Body of pancreas (tissue), 4 donors: ENCODE measurements at regions not wholly inside any gene's neighbourhood (a gene's known extent, or its start where the extent isn't known, plus 50 kb on each side); places are given as distances from the start of the nearest gene placed in this dataset.

ENCODE experiments used
- ATAC-seq: fragments of 150-250 bp; one replicate; pipeline ENCODE4 v1.9.1; 2016
- DNase-seq, 4 donors: peaks; one replicate each; pipeline ENCODE4 v3.0.0-alpha.2; 2019
- H3K27ac ChIP-seq, 4 donors: fragments of 200-600 bp; sonication (generic); 1 replicate in 3 of 4; 2 replicates in 1 of 4; pipeline versions ENCODE4 v1.5.1 to v1.6.1; 2016 to 2019; ENCODE audit warnings: mild to moderate bottlenecking in 1 of 4, mixed read lengths in 1 of 4, moderate library complexity in 1 of 4
- H3K27me3 ChIP-seq, 2 donors: fragments of 200-600 bp; sonication (generic); one replicate each; pipeline ENCODE4 v1.6.0; 2016; ENCODE audit warnings: mild to moderate bottlenecking in 1 of 2
- H3K36me3 ChIP-seq, 2 donors: fragments of 200-600 bp; sonication (generic); replicated peaks in 1 of 2; 2 replicates each; pipeline ENCODE4 v1.5.1; 2016; ENCODE audit warnings: low read depth in 2 of 2; ENCODE audit not compliant: insufficient read depth in 1 of 2
- H3K4me1 ChIP-seq: fragments of 200-600 bp; sonication (generic); one replicate; pipeline ENCODE4 v1.6.0; 2016
- H3K4me3 ChIP-seq, 2 donors: fragments of 200-600 bp; sonication (generic); 1 replicate in 1 of 2; 2 replicates in 1 of 2; pipeline ENCODE4 v1.5.1; 2016 to 2019
- H3K9me3 ChIP-seq, 3 donors: fragments of 200-600 bp; sonication (generic); 1 replicate in 2 of 3; 2 replicates in 1 of 3; pipeline ENCODE4 v1.5.1; 2016
- CTCF ChIP-seq, 7 experiments: fragments of 450-650 bp in 4 of 7; fragments of 200-600 bp in 3 of 7; sonication (generic) in 3 of 7; IDR thresholded peaks; one replicate each; pipeline ENCODE4 v1.5.1; 2016 to 2019; ENCODE audit warnings: antibody characterized with exemption in 7 of 7
- POLR2A ChIP-seq, 3 donors: fragments of 450-650 bp; IDR thresholded peaks; one replicate each; pipeline ENCODE4 v1.6.1; 2016; ENCODE audit warnings: antibody characterized with exemption in 3 of 3, mild to moderate bottlenecking in 2 of 3
- WGBS, 2 donors: methylation state at CpG; one replicate each; pipeline ENCODE4 v1.1.5; 2017; 5-methylcytosine and 5-hydroxymethylcytosine counted together
- intact Hi-C: fragments of 100-400 bp; cut with DNase I; formaldehyde crosslinking; loops from one replicate; pipeline ENCODE4 v1.15.1; 2023

GRCh38 chr6:166751051-166751595, 124.1 kb upstream of the RPS6KA2 start:
- Histone ChIP-seq H3K4me3 (no peak overlapping the region), H3K4me1 (no peaks in the 10 kb centered on the region), H3K27ac (no peak overlapping the region), H3K36me3 (no peaks in the 10 kb centered on the region), H3K9me3 (no peaks in the 10 kb centered on the region), H3K27me3 (no peaks in the 10 kb centered on the region)
- intact Hi-C loops: no loop called here
- ATAC-seq: no peak
- no peak for DNase-seq
- 61 to 81% methylated on average over 7 to 19 of the region's 19 CpGs for WGBS, 2 donors
- TF ChIP-seq CTCF (IDR thresholded peaks at IDR 0.05) (no peak), POLR2A (IDR thresholded peaks at IDR 0.05) (no peak)

GRCh38 chr6:166750108-166750793, 123.2 kb upstream of the RPS6KA2 start:
- no peak overlapping the region for H3K4me3 ChIP-seq
- H3K4me1 ChIP-seq: no peaks in the 10 kb centered on the region
- ATAC-seq (no peak), DNase-seq (no peak)
- intact Hi-C loops: no loop called here
- H3K36me3 ChIP-seq: no peaks in the 10 kb centered on the region
- TF ChIP-seq CTCF (IDR thresholded peaks at IDR 0.05) (no peak), POLR2A (IDR thresholded peaks at IDR 0.05) (no peak)
- WGBS, 2 donors: 82 to 84% methylated on average over 18 to 19 of the region's 19 CpGs
- no peak overlapping the region for H3K27ac ChIP-seq
- no peaks in the 10 kb centered on the region for H3K9me3 ChIP-seq
- no peaks in the 10 kb centered on the region for H3K27me3 ChIP-seq

GRCh38 chr6:166749666-166750065, 122.6 kb upstream of the RPS6KA2 start:
- H3K9me3 ChIP-seq: no peaks in the 10 kb centered on the region
- no peak overlapping the region for H3K4me3 ChIP-seq
- no peaks in the 10 kb centered on the region for H3K36me3 ChIP-seq
- TF ChIP-seq POLR2A (IDR thresholded peaks at IDR 0.05): no peak
- TF ChIP-seq CTCF (IDR thresholded peaks at IDR 0.05): no peak
- no peaks in the 10 kb centered on the region for H3K27me3 ChIP-seq
- DNase-seq: no peak
- ATAC-seq: no peak
- no peaks in the 10 kb centered on the region for H3K4me1 ChIP-seq
- WGBS, 2 donors: 77 to 79% methylated on average over 5 of the region's 6 CpGs
- H3K27ac ChIP-seq: no peak overlapping the region
- intact Hi-C loops: no loop called here

- no peak for TF ChIP-seq POLR2A (IDR thresholded peaks at IDR 0.05)
- TF ChIP-seq CTCF (IDR thresholded peaks at IDR 0.05): no peak
- no peak for DNase-seq
- no peaks in the 10 kb centered on the region for H3K9me3 ChIP-seq
- no peak overlapping the region for H3K27ac ChIP-seq
- no peaks in the 10 kb centered on the region for H3K27me3 ChIP-seq
- intact Hi-C loops: no loop called here
- no peaks in the 10 kb centered on the region for H3K4me1 ChIP-seq
- H3K36me3 ChIP-seq: no peaks in the 10 kb centered on the region
- no peak for ATAC-seq
- 56 to 61% methylated on average over 27 to 29 of the region's 29 CpGs for WGBS, 2 donors
- H3K4me3 ChIP-seq: no peak overlapping the region
Observed at GRCh38 chr6:166747644-166748595, 120.9 kb upstream of the RPS6KA2 start.
